ENCODE measurements at regions not wholly inside any gene's neighbourhood (a gene's known extent, or its start where the extent isn't known, plus 50 kb on each side); places are given as distances from the start of the nearest gene placed in this dataset.

- no peak for DNase-seq (ENCODE audit: unreplicated experiment)
- no peak overlapping the region for H3K27ac Mint-ChIP-seq (ENCODE audit: low read depth, unreplicated experiment)
- H3K9me3 Mint-ChIP-seq (ENCODE audit: unreplicated experiment): no peaks in the 10 kb centered on the region
- no TSS peak for BruUV-seq (replicated peaks)
- no peaks in the 10 kb centered on the region for H3K36me3 Mint-ChIP-seq (ENCODE audit: insufficient read depth, unreplicated experiment)
- no peak for TF ChIP-seq CTCF (IDR thresholded peaks at IDR 0.05; ENCODE audit: unreplicated experiment)
- no peaks in the 10 kb centered on the region for H3K27me3 Mint-ChIP-seq (ENCODE audit: insufficient read depth, unreplicated experiment)
- no peaks in the 10 kb centered on the region for H3K4me1 Mint-ChIP-seq (ENCODE audit: insufficient read depth, unreplicated experiment)
- intact Hi-C loops (cut with micrococcal nuclease): no loop called here
- CTCF ChIA-PET: no interaction called here
- POLR2A ChIA-PET: no interaction called here
- no peak overlapping the region for H3K4me3 Mint-ChIP-seq (ENCODE audit: unreplicated experiment)
These were observed 936.6 kb upstream of the EPHA5 start for GRCh38 chr4:66606908-66607307.

GRCh38 chr4:66606215-66606614 is 935.9 kb upstream of the EPHA5 start:
- Mint-ChIP-seq H3K4me3 (ENCODE audit: unreplicated experiment) (no peak overlapping the region), H3K27me3 (ENCODE audit: insufficient read depth, unreplicated experiment) (no peaks in the 10 kb centered on the region), H3K9me3 (ENCODE audit: unreplicated experiment) (no peaks in the 10 kb centered on the region), H3K36me3 (ENCODE audit: insufficient read depth, unreplicated experiment) (no peaks in the 10 kb centered on the region), H3K4me1 (ENCODE audit: insufficient read depth, unreplicated experiment) (no peaks in the 10 kb centered on the region), H3K27ac (ENCODE audit: low read depth, unreplicated experiment) (no peak overlapping the region)
- no peak for TF ChIP-seq CTCF (IDR thresholded peaks at IDR 0.05; ENCODE audit: unreplicated experiment)
- no peak for DNase-seq (ENCODE audit: unreplicated experiment)
- intact Hi-C loops (cut with micrococcal nuclease): no loop called here
- CTCF ChIA-PET: no interaction called here
- POLR2A ChIA-PET: no interaction called here
- BruUV-seq (replicated peaks): no TSS peak

GRCh38 chr4:66604192-66604591 is 933.9 kb upstream of the EPHA5 start:
- intact Hi-C loops (cut with micrococcal nuclease): no loop called here
- Mint-ChIP-seq H3K27ac (ENCODE audit: low read depth, unreplicated experiment) (no peak overlapping the region), H3K4me3 (ENCODE audit: unreplicated experiment) (no peak overlapping the region), H3K36me3 (ENCODE audit: insufficient read depth, unreplicated experiment) (no peaks in the 10 kb centered on the region), H3K27me3 (ENCODE audit: insufficient read depth, unreplicated experiment) (no peaks in the 10 kb centered on the region), H3K9me3 (ENCODE audit: unreplicated experiment) (no peaks in the 10 kb centered on the region), H3K4me1 (ENCODE audit: insufficient read depth, unreplicated experiment) (no peaks in the 10 kb centered on the region)
- ChIA-PET POLR2A (no interaction called here), CTCF (interaction anchor here (0.9 kb wide), 1 partner anchor 24 kb away, joined by 3 read pairs; no protein-coding TSS in a partner anchor)
- BruUV-seq (replicated peaks): no TSS peak
- DNase-seq (ENCODE audit: unreplicated experiment): no peak
- TF ChIP-seq CTCF (IDR thresholded peaks at IDR 0.05; ENCODE audit: unreplicated experiment): no peak

- no peak overlapping the region for H3K4me3 Mint-ChIP-seq (ENCODE audit: unreplicated experiment)
- H3K9me3 Mint-ChIP-seq (ENCODE audit: unreplicated experiment): no peaks in the 10 kb centered on the region
- POLR2A ChIA-PET: no interaction called here
- TF ChIP-seq CTCF (IDR thresholded peaks at IDR 0.05; ENCODE audit: unreplicated experiment): no peak
- DNase-seq (ENCODE audit: unreplicated experiment): no peak
- no peaks in the 10 kb centered on the region for H3K36me3 Mint-ChIP-seq (ENCODE audit: insufficient read depth, unreplicated experiment)
- H3K27me3 Mint-ChIP-seq (ENCODE audit: insufficient read depth, unreplicated experiment): no peaks in the 10 kb centered on the region
- CTCF ChIA-PET: interaction anchor here (0.6 kb wide), 1 partner anchor 1493 kb away, joined by 3 read pairs; no protein-coding TSS in a partner anchor
- intact Hi-C loops (cut with micrococcal nuclease): no loop called here
- no peaks in the 10 kb centered on the region for H3K4me1 Mint-ChIP-seq (ENCODE audit: insufficient read depth, unreplicated experiment)
- no peak overlapping the region for H3K27ac Mint-ChIP-seq (ENCODE audit: low read depth, unreplicated experiment)
- no TSS peak for BruUV-seq (replicated peaks)
These were observed 932.3 kb upstream of the EPHA5 start for GRCh38 chr4:66602622-66603021.
